ENCODE measurements at regions not wholly inside any gene's neighbourhood (a gene's known extent, or its start where the extent isn't known, plus 50 kb on each side); places are given as distances from the start of the nearest gene placed in this dataset.

DNA sequence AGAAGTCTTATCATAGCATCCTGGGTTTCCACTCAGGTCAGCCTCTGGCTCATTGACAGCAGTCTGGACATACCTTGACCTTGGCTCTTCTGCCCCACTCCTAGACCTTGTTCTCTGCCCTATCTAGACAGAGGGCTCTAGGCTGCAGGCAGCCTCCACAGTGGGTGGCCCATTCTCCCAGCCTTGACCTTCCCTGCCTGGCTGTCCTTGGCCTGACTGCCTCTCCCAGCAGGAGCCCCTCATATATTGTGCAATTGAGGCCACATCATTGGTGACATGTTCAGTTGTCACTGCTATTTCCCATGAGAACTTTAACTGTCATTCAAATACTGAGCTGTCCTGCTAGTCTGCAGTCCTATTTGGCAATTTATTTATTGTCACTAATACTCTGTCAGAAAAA, 503.4 kb downstream of the PLXNA4 start:
- TF ChIP-seq, protein P1, sequence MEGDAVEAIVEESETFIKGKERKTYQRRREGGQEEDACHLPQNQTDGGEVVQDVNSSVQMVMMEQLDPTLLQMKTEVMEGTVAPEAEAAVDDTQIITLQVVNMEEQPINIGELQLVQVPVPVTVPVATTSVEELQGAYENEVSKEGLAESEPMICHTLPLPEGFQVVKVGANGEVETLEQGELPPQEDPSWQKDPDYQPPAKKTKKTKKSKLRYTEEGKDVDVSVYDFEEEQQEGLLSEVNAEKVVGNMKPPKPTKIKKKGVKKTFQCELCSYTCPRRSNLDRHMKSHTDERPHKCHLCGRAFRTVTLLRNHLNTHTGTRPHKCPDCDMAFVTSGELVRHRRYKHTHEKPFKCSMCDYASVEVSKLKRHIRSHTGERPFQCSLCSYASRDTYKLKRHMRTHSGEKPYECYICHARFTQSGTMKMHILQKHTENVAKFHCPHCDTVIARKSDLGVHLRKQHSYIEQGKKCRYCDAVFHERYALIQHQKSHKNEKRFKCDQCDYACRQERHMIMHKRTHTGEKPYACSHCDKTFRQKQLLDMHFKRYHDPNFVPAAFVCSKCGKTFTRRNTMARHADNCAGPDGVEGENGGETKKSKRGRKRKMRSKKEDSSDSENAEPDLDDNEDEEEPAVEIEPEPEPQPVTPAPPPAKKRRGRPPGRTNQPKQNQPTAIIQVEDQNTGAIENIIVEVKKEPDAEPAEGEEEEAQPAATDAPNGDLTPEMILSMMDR (IDR thresholded peaks at IDR 0.05) = no peak
- no peak for TF ChIP-seq POLR2A (IDR thresholded peaks at IDR 0.05)
